ENCODE measurements at regions not wholly inside any gene's neighbourhood (a gene's known extent, or its start where the extent isn't known, plus 50 kb on each side); places are given as distances from the start of the nearest gene placed in this dataset.

DNA sequence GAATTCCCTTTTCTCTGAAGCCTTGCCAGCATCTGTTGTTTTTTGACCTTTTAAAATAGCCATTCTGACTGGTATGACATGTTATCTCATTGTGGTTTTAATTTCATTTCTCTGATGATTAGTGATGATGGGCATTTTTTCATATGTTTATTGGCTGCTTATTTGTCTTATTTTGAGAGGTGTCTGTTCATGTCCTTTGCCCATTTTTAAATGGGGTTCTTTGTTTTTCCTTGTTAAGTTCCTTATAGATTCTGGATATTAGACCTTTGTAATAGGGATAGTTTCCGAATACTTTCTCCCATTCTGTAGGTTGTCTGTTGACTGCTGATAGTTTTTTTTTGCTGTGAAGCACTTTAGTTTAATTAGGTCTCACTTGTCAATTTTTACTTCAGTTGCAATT, 54.0 kb upstream of the C1orf185 start:
- TF ChIP-seq RAD21 (IDR thresholded peaks at IDR 0.05; ENCODE audit: low read length): no peak
- no peak for TF ChIP-seq CTCF (conservative IDR thresholded peaks at IDR 0.05; ENCODE audit: low read depth, low read length)
- no peak for TF ChIP-seq RCOR1 (IDR thresholded peaks at IDR 0.05; ENCODE audit: insufficient replicate concordance, low read length)
- no peak for TF ChIP-seq MAZ (IDR thresholded peaks at IDR 0.05; ENCODE audit: borderline replicate concordance, low read depth, low read length)
- no peak for TF ChIP-seq RFX5 (IDR thresholded peaks at IDR 0.05; ENCODE audit: low read depth, low read length)
- no peak for TF ChIP-seq POLR2A (IDR thresholded peaks at IDR 0.05; ENCODE audit: low read depth, low read length)
- no peak for TF ChIP-seq SMC3 (IDR thresholded peaks at IDR 0.05; ENCODE audit: low read depth, low read length)
- TF ChIP-seq CEBPB (IDR thresholded peaks at IDR 0.05; ENCODE audit: low read depth, low read length): no peak
- TF ChIP-seq FOS (IDR thresholded peaks at IDR 0.05; ENCODE audit: low read depth, low read length): no peak
- no peak for TF ChIP-seq USF2 (IDR thresholded peaks at IDR 0.05; ENCODE audit: low read depth, low read length)
- no peak for TF ChIP-seq CHD1 (IDR thresholded peaks at IDR 0.05; ENCODE audit: low read depth, low read length)
- TF ChIP-seq BHLHE40 (IDR thresholded peaks at IDR 0.05; ENCODE audit: low read depth, low read length): no peak

Data from IMR-90 (cell line).